Smooth muscle cell (in vitro differentiated cells): ENCODE measurements at regions not wholly inside any gene's neighbourhood (a gene's known extent, or its start where the extent isn't known, plus 50 kb on each side); places are given as distances from the start of the nearest gene placed in this dataset.

Source experiments
- DNase-seq: peaks from one replicate; lab custom pipeline; 2025; ENCODE audit not compliant: unreplicated experiment; lab: John Stamatoyannopoulos, UW
- H2AFZ ChIP-seq: fragments of 200-600 bp; sonication (generic); 2 replicates; pipeline ENCODE4 v1.6.0; 2016; ENCODE audit warnings: antibody characterized with exemption, low read depth, mild to moderate bottlenecking
- H3F3A ChIP-seq: fragments of 200-600 bp; sonication (generic); 2 replicates; pipeline ENCODE4 v1.6.0; 2017; ENCODE audit warnings: antibody characterized with exemption, low read depth
- H3K27ac ChIP-seq: fragments of 200-600 bp; sonication (generic); 2 replicates; pipeline ENCODE4 v1.5.1; 2016; ENCODE audit warnings: low read depth, mild to moderate bottlenecking
- H3K27me3 ChIP-seq: fragments of 200-600 bp; sonication (generic); 2 replicates; pipeline ENCODE4 v1.6.1; 2016; ENCODE audit warnings: low read depth, mild to moderate bottlenecking
- H3K36me3 ChIP-seq: fragments of 200-600 bp; sonication (generic); 2 replicates; pipeline ENCODE4 v1.5.1; 2016; ENCODE audit warnings: low read depth
- H3K4me1 ChIP-seq: fragments of 200-600 bp; sonication (generic); 2 replicates; pipeline ENCODE4 v1.5.1; 2016; ENCODE audit warnings: low read depth
- H3K4me2 ChIP-seq: fragments of 200-600 bp; sonication (generic); 2 replicates; pipeline ENCODE4 v1.6.0; 2016; ENCODE audit warnings: mild to moderate bottlenecking
- H3K4me3 ChIP-seq: fragments of 200-600 bp; sonication (generic); 2 replicates; pipeline ENCODE4 v1.5.1; 2016; ENCODE audit warnings: mild to moderate bottlenecking
- H3K79me2 ChIP-seq: fragments of 200-600 bp; sonication (generic); 2 replicates; pipeline ENCODE4 v1.6.0; 2016; ENCODE audit warnings: low read depth, mild to moderate bottlenecking
- H3K9ac ChIP-seq: fragments of 200-600 bp; sonication (generic); 2 replicates; pipeline ENCODE4 v1.6.0; 2016; ENCODE audit warnings: low read depth
- H3K9me3 ChIP-seq: fragments of 200-600 bp; sonication (generic); replicated peaks from 2 replicates; pipeline ENCODE4 v1.5.1; 2016; ENCODE audit warnings: low read depth
- H4K20me1 ChIP-seq: fragments of 200-600 bp; sonication (generic); 2 replicates; pipeline ENCODE4 v1.6.0; 2016; ENCODE audit warnings: low read depth
- CTCF ChIP-seq: fragments of 200-600 bp; sonication (generic); IDR thresholded peaks from 2 replicates; pipeline ENCODE4 v1.5.1; 2017; ENCODE audit warnings: borderline replicate concordance, mild to moderate bottlenecking, antibody characterized with exemption; ENCODE audit not compliant: insufficient read depth, poor library complexity, severe bottlenecking
- WGBS: methylation state at CpG from one replicate; pipeline ENCODE4 v1.1.7; 2016; ENCODE audit warnings: low lambda C conversion rate; 5-methylcytosine and 5-hydroxymethylcytosine counted together

DNA sequence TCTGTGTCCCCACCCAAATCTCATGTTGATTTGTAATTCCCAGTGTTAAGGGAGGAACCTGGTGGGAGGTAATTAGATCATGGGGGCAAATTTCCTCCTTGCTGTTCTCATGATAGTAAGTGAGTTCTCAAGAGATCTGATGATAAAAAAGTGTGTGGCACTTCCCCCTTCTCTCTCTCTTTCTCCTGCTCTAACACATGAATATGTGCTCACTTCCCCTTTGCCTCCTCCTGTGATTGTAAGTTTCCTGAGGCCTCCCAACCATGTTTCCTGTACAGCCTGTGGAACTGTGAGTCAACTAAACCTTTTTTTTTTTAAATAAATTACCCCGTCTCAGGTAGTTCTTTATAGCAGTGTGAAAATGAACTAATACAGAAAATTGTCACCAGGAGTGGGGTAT, 380.0 kb downstream of the MEIS1 start:
- Histone ChIP-seq H4K20me1 (no peaks in the 10 kb centered on the region), H3K4me1 (no peaks in the 10 kb centered on the region), H2AFZ (no peak overlapping the region), H3K4me3 (no peak overlapping the region), H3F3A (peaks cover 5% of the 10 kb centered on the region), H3K27me3 (no peaks in the 10 kb centered on the region), H3K79me2 (no peaks in the 10 kb centered on the region), H3K4me2 (no peak overlapping the region), H3K27ac (no peak overlapping the region), H3K9ac (no peak overlapping the region), H3K36me3 (no peaks in the 10 kb centered on the region), H3K9me3 (no peaks in the 10 kb centered on the region)
- WGBS, result 97% methylated on average over 1 of the region's 1 CpG
- no peak for TF ChIP-seq CTCF
- no peak for DNase-seq

- WGBS, result 87% methylated on average over 4 of the region's 4 CpGs
- DNase-seq, result no peak
- no peak overlapping the region for H3K4me3 ChIP-seq
- H3K9me3 ChIP-seq, result no peaks in the 10 kb centered on the region
- no peak overlapping the region for H3K27ac ChIP-seq
- H2AFZ ChIP-seq, result no peak overlapping the region
- no peaks in the 10 kb centered on the region for H3K4me1 ChIP-seq
- H3K9ac ChIP-seq, result no peak overlapping the region
- no peak overlapping the region for H3K4me2 ChIP-seq
- TF ChIP-seq CTCF, result no peak
- no peaks in the 10 kb centered on the region for H4K20me1 ChIP-seq
- H3K79me2 ChIP-seq, result no peaks in the 10 kb centered on the region
- no peaks in the 10 kb centered on the region for H3K27me3 ChIP-seq
- H3F3A ChIP-seq, result peaks cover 5% of the 10 kb centered on the region
- H3K36me3 ChIP-seq, result no peaks in the 10 kb centered on the region
Observed at GRCh38 chr2:66815886-66816285, 381.0 kb downstream of the MEIS1 start.

- no peak overlapping the region for H2AFZ ChIP-seq
- no peaks in the 10 kb centered on the region for H3K79me2 ChIP-seq
- no peak overlapping the region for H3K9ac ChIP-seq
- H3K4me1 ChIP-seq, result peaks cover 3% of the 10 kb centered on the region
- no peaks in the 10 kb centered on the region for H3K27me3 ChIP-seq
- WGBS, result 87% methylated on average over 4 of the region's 4 CpGs
- no peaks in the 10 kb centered on the region for H3F3A ChIP-seq
- DNase-seq, result no peak
- H3K36me3 ChIP-seq, result no peaks in the 10 kb centered on the region
- no peak overlapping the region for H3K27ac ChIP-seq
- H3K4me3 ChIP-seq, result no peak overlapping the region
- H4K20me1 ChIP-seq, result no peaks in the 10 kb centered on the region
- TF ChIP-seq CTCF, result no peak
- no peak overlapping the region for H3K4me2 ChIP-seq
- H3K9me3 ChIP-seq, result no peaks in the 10 kb centered on the region
Observed at GRCh38 chr2:66821168-66821567, 386.2 kb downstream of the MEIS1 start.

DNA sequence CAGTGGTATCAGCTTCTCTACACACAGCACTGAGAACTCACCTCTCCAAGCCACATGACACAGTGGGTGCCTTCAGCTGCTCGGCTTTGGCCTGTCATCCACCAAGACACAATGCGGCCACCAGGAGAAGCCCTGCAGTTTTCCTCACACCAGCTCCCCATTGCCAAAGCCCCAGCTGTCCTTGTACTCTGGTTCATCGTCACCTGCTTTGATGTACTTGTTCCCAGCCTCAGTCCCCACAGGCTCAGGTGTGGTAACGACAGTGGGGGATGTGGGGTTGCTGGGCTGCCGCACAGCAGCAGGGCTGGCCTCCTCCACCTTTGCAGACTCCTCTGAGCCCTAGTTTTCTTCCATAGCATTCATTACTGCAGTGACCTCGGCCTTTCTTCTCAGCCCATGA, 387.3 kb downstream of the MEIS1 start:
- H4K20me1 ChIP-seq, result no peaks in the 10 kb centered on the region
- H3K9me3 ChIP-seq, result no peaks in the 10 kb centered on the region
- no peaks in the 10 kb centered on the region for H3K79me2 ChIP-seq
- H3K9ac ChIP-seq, result no peak overlapping the region
- no peaks in the 10 kb centered on the region for H3K27me3 ChIP-seq
- no peak overlapping the region for H3K27ac ChIP-seq
- H3F3A ChIP-seq, result no peaks in the 10 kb centered on the region
- no peaks in the 10 kb centered on the region for H3K36me3 ChIP-seq
- no peak overlapping the region for H2AFZ ChIP-seq
- WGBS, result 98% methylated on average over 6 of the region's 6 CpGs
- no peak for TF ChIP-seq CTCF
- H3K4me2 ChIP-seq, result no peak overlapping the region
- peaks cover 3% of the 10 kb centered on the region for H3K4me1 ChIP-seq
- no peak overlapping the region for H3K4me3 ChIP-seq
- no peak for DNase-seq
